ENCODE measurements at regions not wholly inside any gene's neighbourhood (a gene's known extent, or its start where the extent isn't known, plus 50 kb on each side); places are given as distances from the start of the nearest gene placed in this dataset.

- CTCF ChIA-PET = no interaction called here
- TF ChIP-seq, protein P1, sequence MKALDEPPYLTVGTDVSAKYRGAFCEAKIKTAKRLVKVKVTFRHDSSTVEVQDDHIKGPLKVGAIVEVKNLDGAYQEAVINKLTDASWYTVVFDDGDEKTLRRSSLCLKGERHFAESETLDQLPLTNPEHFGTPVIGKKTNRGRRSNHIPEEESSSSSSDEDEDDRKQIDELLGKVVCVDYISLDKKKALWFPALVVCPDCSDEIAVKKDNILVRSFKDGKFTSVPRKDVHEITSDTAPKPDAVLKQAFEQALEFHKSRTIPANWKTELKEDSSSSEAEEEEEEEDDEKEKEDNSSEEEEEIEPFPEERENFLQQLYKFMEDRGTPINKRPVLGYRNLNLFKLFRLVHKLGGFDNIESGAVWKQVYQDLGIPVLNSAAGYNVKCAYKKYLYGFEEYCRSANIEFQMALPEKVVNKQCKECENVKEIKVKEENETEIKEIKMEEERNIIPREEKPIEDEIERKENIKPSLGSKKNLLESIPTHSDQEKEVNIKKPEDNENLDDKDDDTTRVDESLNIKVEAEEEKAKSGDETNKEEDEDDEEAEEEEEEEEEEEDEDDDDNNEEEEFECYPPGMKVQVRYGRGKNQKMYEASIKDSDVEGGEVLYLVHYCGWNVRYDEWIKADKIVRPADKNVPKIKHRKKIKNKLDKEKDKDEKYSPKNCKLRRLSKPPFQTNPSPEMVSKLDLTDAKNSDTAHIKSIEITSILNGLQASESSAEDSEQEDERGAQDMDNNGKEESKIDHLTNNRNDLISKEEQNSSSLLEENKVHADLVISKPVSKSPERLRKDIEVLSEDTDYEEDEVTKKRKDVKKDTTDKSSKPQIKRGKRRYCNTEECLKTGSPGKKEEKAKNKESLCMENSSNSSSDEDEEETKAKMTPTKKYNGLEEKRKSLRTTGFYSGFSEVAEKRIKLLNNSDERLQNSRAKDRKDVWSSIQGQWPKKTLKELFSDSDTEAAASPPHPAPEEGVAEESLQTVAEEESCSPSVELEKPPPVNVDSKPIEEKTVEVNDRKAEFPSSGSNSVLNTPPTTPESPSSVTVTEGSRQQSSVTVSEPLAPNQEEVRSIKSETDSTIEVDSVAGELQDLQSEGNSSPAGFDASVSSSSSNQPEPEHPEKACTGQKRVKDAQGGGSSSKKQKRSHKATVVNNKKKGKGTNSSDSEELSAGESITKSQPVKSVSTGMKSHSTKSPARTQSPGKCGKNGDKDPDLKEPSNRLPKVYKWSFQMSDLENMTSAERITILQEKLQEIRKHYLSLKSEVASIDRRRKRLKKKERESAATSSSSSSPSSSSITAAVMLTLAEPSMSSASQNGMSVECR (CRISPR knock-in tag; IDR thresholded peaks at IDR 0.05; ENCODE audit: borderline replicate concordance) = no peak
- TF ChIP-seq ATF2 (CRISPR knock-in tag; IDR thresholded peaks at IDR 0.05; ENCODE audit: borderline replicate concordance, low read depth) = no peak
- TF ChIP-seq, protein P2, sequence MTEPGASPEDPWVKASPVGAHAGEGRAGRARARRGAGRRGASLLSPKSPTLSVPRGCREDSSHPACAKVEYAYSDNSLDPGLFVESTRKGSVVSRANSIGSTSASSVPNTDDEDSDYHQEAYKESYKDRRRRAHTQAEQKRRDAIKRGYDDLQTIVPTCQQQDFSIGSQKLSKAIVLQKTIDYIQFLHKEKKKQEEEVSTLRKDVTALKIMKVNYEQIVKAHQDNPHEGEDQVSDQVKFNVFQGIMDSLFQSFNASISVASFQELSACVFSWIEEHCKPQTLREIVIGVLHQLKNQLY (CRISPR knock-in tag; IDR thresholded peaks at IDR 0.05) = no peak
- TF ChIP-seq, protein P3, sequence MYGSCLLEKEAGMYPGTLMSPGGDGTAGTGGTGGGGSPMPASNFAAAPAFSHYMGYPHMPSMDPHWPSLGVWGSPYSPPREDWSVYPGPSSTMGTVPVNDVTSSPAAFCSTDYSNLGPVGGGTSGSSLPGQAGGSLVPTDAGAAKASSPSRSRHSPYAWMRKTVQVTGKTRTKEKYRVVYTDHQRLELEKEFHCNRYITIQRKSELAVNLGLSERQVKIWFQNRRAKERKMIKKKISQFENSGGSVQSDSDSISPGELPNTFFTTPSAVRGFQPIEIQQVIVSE (CRISPR knock-in tag; IDR thresholded peaks at IDR 0.05; ENCODE audit: borderline replicate concordance) = no peak
- TF ChIP-seq MXD4 (CRISPR knock-in tag; IDR thresholded peaks at IDR 0.05; ENCODE audit: borderline replicate concordance) = no peak
- no peak for TF ChIP-seq ZNF219 (CRISPR knock-in tag; IDR thresholded peaks at IDR 0.05; ENCODE audit: borderline replicate concordance)
- no peak for TF ChIP-seq FOXJ3 (CRISPR knock-in tag; IDR thresholded peaks at IDR 0.05; ENCODE audit: borderline replicate concordance)
- no peak for TF ChIP-seq AFF4 (CRISPR knock-in tag; IDR thresholded peaks at IDR 0.05; ENCODE audit: borderline replicate concordance)
- no peak for TF ChIP-seq ZMAT4 (CRISPR knock-in tag; IDR thresholded peaks at IDR 0.05)
- no peak for TF ChIP-seq ZNF671 (CRISPR knock-in tag; IDR thresholded peaks at IDR 0.05)
- TF ChIP-seq, protein P4, sequence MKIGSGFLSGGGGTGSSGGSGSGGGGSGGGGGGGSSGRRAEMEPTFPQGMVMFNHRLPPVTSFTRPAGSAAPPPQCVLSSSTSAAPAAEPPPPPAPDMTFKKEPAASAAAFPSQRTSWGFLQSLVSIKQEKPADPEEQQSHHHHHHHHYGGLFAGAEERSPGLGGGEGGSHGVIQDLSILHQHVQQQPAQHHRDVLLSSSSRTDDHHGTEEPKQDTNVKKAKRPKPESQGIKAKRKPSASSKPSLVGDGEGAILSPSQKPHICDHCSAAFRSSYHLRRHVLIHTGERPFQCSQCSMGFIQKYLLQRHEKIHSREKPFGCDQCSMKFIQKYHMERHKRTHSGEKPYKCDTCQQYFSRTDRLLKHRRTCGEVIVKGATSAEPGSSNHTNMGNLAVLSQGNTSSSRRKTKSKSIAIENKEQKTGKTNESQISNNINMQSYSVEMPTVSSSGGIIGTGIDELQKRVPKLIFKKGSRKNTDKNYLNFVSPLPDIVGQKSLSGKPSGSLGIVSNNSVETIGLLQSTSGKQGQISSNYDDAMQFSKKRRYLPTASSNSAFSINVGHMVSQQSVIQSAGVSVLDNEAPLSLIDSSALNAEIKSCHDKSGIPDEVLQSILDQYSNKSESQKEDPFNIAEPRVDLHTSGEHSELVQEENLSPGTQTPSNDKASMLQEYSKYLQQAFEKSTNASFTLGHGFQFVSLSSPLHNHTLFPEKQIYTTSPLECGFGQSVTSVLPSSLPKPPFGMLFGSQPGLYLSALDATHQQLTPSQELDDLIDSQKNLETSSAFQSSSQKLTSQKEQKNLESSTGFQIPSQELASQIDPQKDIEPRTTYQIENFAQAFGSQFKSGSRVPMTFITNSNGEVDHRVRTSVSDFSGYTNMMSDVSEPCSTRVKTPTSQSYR (CRISPR knock-in tag; IDR thresholded peaks at IDR 0.05) = no peak
- TF ChIP-seq ZNF416 (CRISPR knock-in tag; IDR thresholded peaks at IDR 0.05) = no peak
- TF ChIP-seq, protein P5, sequence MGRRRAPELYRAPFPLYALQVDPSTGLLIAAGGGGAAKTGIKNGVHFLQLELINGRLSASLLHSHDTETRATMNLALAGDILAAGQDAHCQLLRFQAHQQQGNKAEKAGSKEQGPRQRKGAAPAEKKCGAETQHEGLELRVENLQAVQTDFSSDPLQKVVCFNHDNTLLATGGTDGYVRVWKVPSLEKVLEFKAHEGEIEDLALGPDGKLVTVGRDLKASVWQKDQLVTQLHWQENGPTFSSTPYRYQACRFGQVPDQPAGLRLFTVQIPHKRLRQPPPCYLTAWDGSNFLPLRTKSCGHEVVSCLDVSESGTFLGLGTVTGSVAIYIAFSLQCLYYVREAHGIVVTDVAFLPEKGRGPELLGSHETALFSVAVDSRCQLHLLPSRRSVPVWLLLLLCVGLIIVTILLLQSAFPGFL (CRISPR knock-in tag; IDR thresholded peaks at IDR 0.05; ENCODE audit: borderline replicate concordance) = no peak
- TF ChIP-seq, protein P6, sequence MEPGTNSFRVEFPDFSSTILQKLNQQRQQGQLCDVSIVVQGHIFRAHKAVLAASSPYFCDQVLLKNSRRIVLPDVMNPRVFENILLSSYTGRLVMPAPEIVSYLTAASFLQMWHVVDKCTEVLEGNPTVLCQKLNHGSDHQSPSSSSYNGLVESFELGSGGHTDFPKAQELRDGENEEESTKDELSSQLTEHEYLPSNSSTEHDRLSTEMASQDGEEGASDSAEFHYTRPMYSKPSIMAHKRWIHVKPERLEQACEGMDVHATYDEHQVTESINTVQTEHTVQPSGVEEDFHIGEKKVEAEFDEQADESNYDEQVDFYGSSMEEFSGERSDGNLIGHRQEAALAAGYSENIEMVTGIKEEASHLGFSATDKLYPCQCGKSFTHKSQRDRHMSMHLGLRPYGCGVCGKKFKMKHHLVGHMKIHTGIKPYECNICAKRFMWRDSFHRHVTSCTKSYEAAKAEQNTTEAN (CRISPR knock-in tag; IDR thresholded peaks at IDR 0.05) = no peak
- TF ChIP-seq NFE2L1 (CRISPR knock-in tag; IDR thresholded peaks at IDR 0.05) = no peak
- TF ChIP-seq, protein P7, sequence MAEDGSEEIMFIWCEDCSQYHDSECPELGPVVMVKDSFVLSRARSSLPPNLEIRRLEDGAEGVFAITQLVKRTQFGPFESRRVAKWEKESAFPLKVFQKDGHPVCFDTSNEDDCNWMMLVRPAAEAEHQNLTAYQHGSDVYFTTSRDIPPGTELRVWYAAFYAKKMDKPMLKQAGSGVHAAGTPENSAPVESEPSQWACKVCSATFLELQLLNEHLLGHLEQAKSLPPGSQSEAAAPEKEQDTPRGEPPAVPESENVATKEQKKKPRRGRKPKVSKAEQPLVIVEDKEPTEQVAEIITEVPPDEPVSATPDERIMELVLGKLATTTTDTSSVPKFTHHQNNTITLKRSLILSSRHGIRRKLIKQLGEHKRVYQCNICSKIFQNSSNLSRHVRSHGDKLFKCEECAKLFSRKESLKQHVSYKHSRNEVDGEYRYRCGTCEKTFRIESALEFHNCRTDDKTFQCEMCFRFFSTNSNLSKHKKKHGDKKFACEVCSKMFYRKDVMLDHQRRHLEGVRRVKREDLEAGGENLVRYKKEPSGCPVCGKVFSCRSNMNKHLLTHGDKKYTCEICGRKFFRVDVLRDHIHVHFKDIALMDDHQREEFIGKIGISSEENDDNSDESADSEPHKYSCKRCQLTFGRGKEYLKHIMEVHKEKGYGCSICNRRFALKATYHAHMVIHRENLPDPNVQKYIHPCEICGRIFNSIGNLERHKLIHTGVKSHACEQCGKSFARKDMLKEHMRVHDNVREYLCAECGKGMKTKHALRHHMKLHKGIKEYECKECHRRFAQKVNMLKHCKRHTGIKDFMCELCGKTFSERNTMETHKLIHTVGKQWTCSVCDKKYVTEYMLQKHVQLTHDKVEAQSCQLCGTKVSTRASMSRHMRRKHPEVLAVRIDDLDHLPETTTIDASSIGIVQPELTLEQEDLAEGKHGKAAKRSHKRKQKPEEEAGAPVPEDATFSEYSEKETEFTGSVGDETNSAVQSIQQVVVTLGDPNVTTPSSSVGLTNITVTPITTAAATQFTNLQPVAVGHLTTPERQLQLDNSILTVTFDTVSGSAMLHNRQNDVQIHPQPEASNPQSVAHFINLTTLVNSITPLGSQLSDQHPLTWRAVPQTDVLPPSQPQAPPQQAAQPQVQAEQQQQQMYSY (CRISPR knock-in tag; IDR thresholded peaks at IDR 0.05) = no peak
Observed at GRCh38 chr6:126198631-126199030, 141.3 kb upstream of the CENPW start.

More at GRCh38 chr6:126198631-126199030, 141.3 kb upstream of the CENPW start:
- Mint-ChIP-seq H3K9me3 (no peaks in the 10 kb centered on the region), H3K36me3 (no peaks in the 10 kb centered on the region), H3K27ac (no peak overlapping the region), H3K4me3 (no peak overlapping the region), H3K4me1 (no peaks in the 10 kb centered on the region), H3K27me3 (ENCODE audit: low read depth) (no peaks in the 10 kb centered on the region)
- ATAC-seq (no peak), DNase-seq (ENCODE audit: low spot score) (no peak)
- POLR2A ChIA-PET = no interaction called here

Data from WTC11 (cell line).